Sigmoid colon (tissue), 6 donors: ENCODE measurements at regions not wholly inside any gene's neighbourhood (a gene's known extent, or its start where the extent isn't known, plus 50 kb on each side); places are given as distances from the start of the nearest gene placed in this dataset.

Experiments
- DNase-seq: peaks from one replicate; pipeline ENCODE4 v3.0.0-alpha.2; 2019
- H3K27ac ChIP-seq, 4 donors: fragments of 200-600 bp; sonication (generic); one replicate each; pipeline ENCODE4 v1.5.1; 2016 to 2019; ENCODE audit warnings: mild to moderate bottlenecking in 1 of 4
- H3K27me3 ChIP-seq, 3 donors: fragments of 200-600 bp; sonication (generic); one replicate each; pipeline ENCODE4 v1.5.1; 2019; ENCODE audit warnings: mild to moderate bottlenecking in 1 of 3
- H3K36me3 ChIP-seq, 4 donors: fragments of 200-600 bp; sonication (generic); one replicate each; pipeline ENCODE4 v1.5.1; 2016 to 2019
- H3K4me1 ChIP-seq, 4 donors: fragments of 200-600 bp; sonication (generic); one replicate each; pipeline ENCODE4 v1.5.1; 2017 to 2019
- H3K4me3 ChIP-seq, 4 donors: fragments of 200-600 bp; sonication (generic); one replicate each; pipeline ENCODE4 v1.5.1; 2017 to 2019; ENCODE audit warnings: mild to moderate bottlenecking in 2 of 4, moderate library complexity in 1 of 4
- H3K9me3 ChIP-seq, 4 donors: fragments of 200-600 bp in 3 of 4; sonication (generic) in 3 of 4; one replicate each; pipeline versions ENCODE4 v1.5.1 to v1.6.1; 2013 to 2019
- CTCF ChIP-seq, 4 experiments: fragments of 450-650 bp in 3 of 4; fragments of 200-600 bp in 1 of 4; IDR thresholded peaks; one replicate each; pipeline ENCODE4 v1.5.1; 2016 to 2019; ENCODE audit warnings: antibody characterized with exemption in 4 of 4, mild to moderate bottlenecking in 3 of 4, moderate library complexity in 2 of 4
- EP300 ChIP-seq, 4 donors: sonication (generic); formaldehyde crosslinking; IDR thresholded peaks; one replicate each; pipeline ENCODE4 v1.6.1; 2017; ENCODE audit warnings: antibody characterized with exemption in 4 of 4
- POLR2A ChIP-seq, 2 donors: fragments of 450-650 bp; IDR thresholded peaks; one replicate each; pipeline ENCODE4 v1.6.1; 2016; ENCODE audit warnings: antibody characterized with exemption in 2 of 2, mild to moderate bottlenecking in 2 of 2, moderate library complexity in 2 of 2
- POLR2AphosphoS5 ChIP-seq, 4 donors: sonication (generic); formaldehyde crosslinking; IDR thresholded peaks; one replicate each; pipeline ENCODE4 v1.6.1; 2017; ENCODE audit warnings: antibody characterized with exemption in 4 of 4
- WGBS, 2 donors: extraction: QIAGEN DNeasy Blood & Tissue Kit; methylation state at CpG; one replicate each; pipeline ENCODE4 v1.1.7; 2013; 5-methylcytosine and 5-hydroxymethylcytosine counted together
- intact Hi-C: fragments of 100-400 bp; cut with DNase I; formaldehyde crosslinking; loops from one replicate; pipeline ENCODE4 v1.15.1; 2023
- donor health status: healthy with polysubstance abuse.
- donor health status: healthy.

GRCh38 chr4:187209921-187210613 lies 486.4 kb upstream of the FAT1 start:
- WGBS, 2 donors, result 73 to 80% methylated on average over 11 of the region's 11 CpGs
- DNase-seq, result no peak
- Histone ChIP-seq H3K27me3 (no peaks in the 10 kb centered on the region), H3K9me3 (peaks cover 0 to 5% (median 0%) of the 10 kb centered on the region in 4 donors), H3K27ac (peak overlapping the region in 1 of 4 donors; percentile 46), H3K4me3 (no peak overlapping the region), H3K4me1 (peaks cover 0 to 9% (median 4%) of the 10 kb centered on the region in 4 donors), H3K36me3 (no peaks in the 10 kb centered on the region)
- intact Hi-C loops, result no loop called here
- peak in 1 of 4 donors; percentile 18 for TF ChIP-seq POLR2AphosphoS5 (IDR thresholded peaks at IDR 0.05)
- TF ChIP-seq POLR2A (IDR thresholded peaks at IDR 0.05), result no peak

- TF ChIP-seq POLR2AphosphoS5 (IDR thresholded peaks at IDR 0.05) (peak in 2 of 4 donors; percentile 34 to 39), POLR2A (IDR thresholded peaks at IDR 0.05) (no peak)
- no peak for DNase-seq
- H3K9me3 ChIP-seq, result no peaks in the 10 kb centered on the region
- H3K4me3 ChIP-seq, result no peak overlapping the region
- 82 to 89% methylated on average over 9 of the region's 9 CpGs for WGBS, 2 donors
- no peaks in the 10 kb centered on the region for H3K36me3 ChIP-seq
- intact Hi-C loops, result no loop called here
- H3K27ac ChIP-seq, result peak overlapping the region in 2 of 4 donors; percentile 2 to 61
- peaks cover 0 to 9% (median 4%) of the 10 kb centered on the region in 4 donors for H3K4me1 ChIP-seq
- H3K27me3 ChIP-seq, result no peaks in the 10 kb centered on the region
Observed at GRCh38 chr4:187212446-187213080, 488.9 kb upstream of the FAT1 start.

GRCh38 chr4:187215438-187215837 lies 491.8 kb upstream of the FAT1 start:
- intact Hi-C loops, result no loop called here
- TF ChIP-seq POLR2A (IDR thresholded peaks at IDR 0.05), result no peak
- no peak for TF ChIP-seq CTCF (IDR thresholded peaks at IDR 0.05)
- TF ChIP-seq POLR2AphosphoS5 (IDR thresholded peaks at IDR 0.05), result no peak

GRCh38 chr4:187218705-187219245 lies 495.1 kb upstream of the FAT1 start:
- no peaks in the 10 kb centered on the region for H3K4me1 ChIP-seq
- 78 to 81% methylated on average over 20 of the region's 20 CpGs for WGBS, 2 donors
- no peaks in the 10 kb centered on the region for H3K27me3 ChIP-seq
- H3K9me3 ChIP-seq, result no peaks in the 10 kb centered on the region
- TF ChIP-seq CTCF (IDR thresholded peaks at IDR 0.05) (no peak), POLR2AphosphoS5 (IDR thresholded peaks at IDR 0.05) (no peak), POLR2A (IDR thresholded peaks at IDR 0.05) (no peak)
- H3K27ac ChIP-seq, result no peak overlapping the region
- no peaks in the 10 kb centered on the region for H3K36me3 ChIP-seq
- DNase-seq, result no peak
- intact Hi-C loops, result no loop called here
- H3K4me3 ChIP-seq, result no peak overlapping the region

More at GRCh38 chr4:187215438-187215837, 491.8 kb upstream of the FAT1 start:
- Histone ChIP-seq H3K4me1 (peaks cover 0 to 8% (median 2%) of the 10 kb centered on the region in 4 donors), H3K27me3 (no peaks in the 10 kb centered on the region), H3K27ac (no peak overlapping the region), H3K36me3 (no peaks in the 10 kb centered on the region), H3K4me3 (no peak overlapping the region), H3K9me3 (no peaks in the 10 kb centered on the region)
- 90 to 95% methylated on average over 17 of the region's 17 CpGs for WGBS, 2 donors
- no peak for DNase-seq

- Histone ChIP-seq H3K4me3 (no peak overlapping the region), H3K36me3 (no peaks in the 10 kb centered on the region), H3K4me1 (no peaks in the 10 kb centered on the region), H3K9me3 (no peaks in the 10 kb centered on the region), H3K27me3 (no peaks in the 10 kb centered on the region), H3K27ac (no peak overlapping the region)
- DNase-seq, result no peak
- WGBS, 2 donors, result 62 to 63% methylated on average over 5 of the region's 5 CpGs
- intact Hi-C loops, result no loop called here
- no peak for TF ChIP-seq POLR2A (IDR thresholded peaks at IDR 0.05)
- no peak for TF ChIP-seq EP300 (IDR thresholded peaks at IDR 0.05)
- TF ChIP-seq CTCF (IDR thresholded peaks at IDR 0.05), result no peak
- no peak for TF ChIP-seq POLR2AphosphoS5 (IDR thresholded peaks at IDR 0.05)
Observed at GRCh38 chr4:187224560-187224959, 500.9 kb upstream of the FAT1 start.
